ENCODE measurements at regions not wholly inside any gene's neighbourhood (a gene's known extent, or its start where the extent isn't known, plus 50 kb on each side); places are given as distances from the start of the nearest gene placed in this dataset.

- no peak overlapping the region for H3K27ac ChIP-seq
- TF ChIP-seq POLR2A (IDR thresholded peaks at IDR 0.05) (no peak), CTCF (IDR thresholded peaks at IDR 0.05 in 4 of 5, conservative IDR thresholded peaks at IDR 0.05 in 1 of 5) (no peak)
- intact Hi-C loops (cut with DNase I; ENCODE audit: low total_unique reads) = no loop called here
- no peaks in the 10 kb centered on the region for H3K4me1 ChIP-seq
- no peak overlapping the region for H3K4me3 ChIP-seq
- no peaks in the 10 kb centered on the region for H3K27me3 ChIP-seq
- ATAC-seq (no peak), DNase-seq (no peak)
- no peaks in the 10 kb centered on the region for H3K36me3 ChIP-seq
- H3K9me3 ChIP-seq = no peaks in the 10 kb centered on the region
- in situ Hi-C loops (cut with MboI; ENCODE audit: low sequenced_read_pairs in 4 of 4) = no loop called here
Measured at GRCh38 chr3:71998995-71999673, 214.2 kb upstream of the PROK2 start.

- intact Hi-C loops (cut with DNase I; ENCODE audit: low total_unique reads) = no loop called here
- Histone ChIP-seq H3K27me3 (no peaks in the 10 kb centered on the region), H3K9me3 (no peaks in the 10 kb centered on the region), H3K27ac (no peak overlapping the region), H3K4me3 (no peak overlapping the region), H3K36me3 (no peaks in the 10 kb centered on the region), H3K4me1 (no peaks in the 10 kb centered on the region)
- DNase-seq (no peak), ATAC-seq (no peak)
- in situ Hi-C loops (cut with MboI; ENCODE audit: low sequenced_read_pairs in 4 of 4) = no loop called here
- no peak for TF ChIP-seq POLR2A (IDR thresholded peaks at IDR 0.05)
- no peak for TF ChIP-seq CTCF (IDR thresholded peaks at IDR 0.05 in 4 of 5, conservative IDR thresholded peaks at IDR 0.05 in 1 of 5)
Measured at GRCh38 chr3:71997066-71997653, 212.2 kb upstream of the PROK2 start.

GRCh38 chr3:71994906-71995305 lies 210.0 kb upstream of the PROK2 start:
- in situ Hi-C loops (cut with MboI; ENCODE audit: low sequenced_read_pairs in 4 of 4) = no loop called here
- no peak overlapping the region for H3K27ac ChIP-seq
- ATAC-seq = no peak
- no peak for DNase-seq
- H3K9me3 ChIP-seq = no peaks in the 10 kb centered on the region
- H3K4me1 ChIP-seq = no peaks in the 10 kb centered on the region
- no peaks in the 10 kb centered on the region for H3K27me3 ChIP-seq
- no peaks in the 10 kb centered on the region for H3K36me3 ChIP-seq
- intact Hi-C loops (cut with DNase I; ENCODE audit: low total_unique reads) = no loop called here
- H3K4me3 ChIP-seq = no peak overlapping the region
- no peak for TF ChIP-seq CTCF (IDR thresholded peaks at IDR 0.05 in 4 of 5, conservative IDR thresholded peaks at IDR 0.05 in 1 of 5)
- no peak for TF ChIP-seq POLR2A (IDR thresholded peaks at IDR 0.05)

GRCh38 chr3:71994203-71994602 lies 209.3 kb upstream of the PROK2 start:
- ATAC-seq = no peak

More at GRCh38 chr3:71994203-71994602, 209.3 kb upstream of the PROK2 start:
- no peak for DNase-seq
- Histone ChIP-seq H3K27ac (no peak overlapping the region), H3K27me3 (no peaks in the 10 kb centered on the region), H3K9me3 (no peaks in the 10 kb centered on the region), H3K4me1 (no peaks in the 10 kb centered on the region), H3K4me3 (no peak overlapping the region), H3K36me3 (no peaks in the 10 kb centered on the region)
- in situ Hi-C loops (cut with MboI; ENCODE audit: low sequenced_read_pairs in 4 of 4) (no loop called here), intact Hi-C loops (cut with DNase I; ENCODE audit: low total_unique reads) (no loop called here)
- no peak for TF ChIP-seq CTCF (IDR thresholded peaks at IDR 0.05 in 4 of 5, conservative IDR thresholded peaks at IDR 0.05 in 1 of 5)
- no peak for TF ChIP-seq POLR2A (IDR thresholded peaks at IDR 0.05)

Data from gastrocnemius medialis (tissue), 4 donors.